PC-9 (cell line): ENCODE measurements at regions not wholly inside any gene's neighbourhood (a gene's known extent, or its start where the extent isn't known, plus 50 kb on each side); places are given as distances from the start of the nearest gene placed in this dataset.

Experiments used
- BruUV-seq: library from RNA; stranded (reverse); fragments of 400-500 nt; replicated peaks from 2 replicates; lab custom pipeline; 2021; lab: Mats Ljungman, UMichigan
- CTCF ChIA-PET: fragments of 300-600 bp; sonication (Branson Sonifier 250); formaldehyde crosslinking; loops from one replicate; lab custom pipeline; 2022; ENCODE audit warnings: antibody characterized with exemption; lab: Charles Lee
- POLR2A ChIA-PET: fragments of 300-600 bp; sonication (Branson Sonifier 250); formaldehyde crosslinking; loops from one replicate; lab custom pipeline; 2022; ENCODE audit warnings: antibody characterized with exemption; ENCODE audit not compliant: unreplicated experiment; lab: Charles Lee
- DNase-seq, 2 experiments: peaks; one replicate each; pipeline versions ENCODE4 v3.0.0 to v3.0.0-alpha.2; 2015 to 2022; ENCODE audit warnings: mixed read lengths in 1 of 2
- H2AFZ ChIP-seq: fragments of 200-600 bp; sonication (generic); 2 replicates; pipeline ENCODE4 v1.8.1; 2017; ENCODE audit warnings: antibody characterized with exemption
- H3F3A ChIP-seq: fragments of 200-600 bp; sonication (generic); 2 replicates; pipeline ENCODE4 v1.8.1; 2017; ENCODE audit warnings: antibody characterized with exemption, mild to moderate bottlenecking, low read depth; ENCODE audit not compliant: insufficient read depth
- H3K27ac ChIP-seq: fragments of 200-600 bp; sonication (generic); 2 replicates; pipeline ENCODE4 v1.6.1; 2016; ENCODE audit warnings: mixed run types
- H3K27me3 ChIP-seq: fragments of 200-600 bp; sonication (generic); 2 replicates; pipeline ENCODE4 v1.6.1; 2016; ENCODE audit warnings: low read depth, mixed run types; ENCODE audit not compliant: insufficient read depth
- H3K36me3 ChIP-seq: fragments of 200-600 bp; sonication (generic); 2 replicates; pipeline ENCODE4 v1.6.1; 2016; ENCODE audit warnings: low read depth, mixed run types
- H3K4me1 ChIP-seq: fragments of 200-600 bp; sonication (generic); replicated peaks from 2 replicates; pipeline ENCODE4 v1.6.1; 2016; ENCODE audit warnings: mixed run types; ENCODE audit not compliant: insufficient read depth
- H3K4me2 ChIP-seq: fragments of 200-600 bp; sonication (generic); 2 replicates; pipeline ENCODE4 v1.6.1; 2017; ENCODE audit warnings: mixed run types
- H3K4me3 ChIP-seq: fragments of 200-600 bp; sonication (generic); 2 replicates; pipeline ENCODE4 v1.6.1; 2016; ENCODE audit warnings: mixed run types
- H3K79me2 ChIP-seq: fragments of 200-600 bp; sonication (generic); 2 replicates; pipeline ENCODE4 v1.6.1; 2017; ENCODE audit warnings: low read depth, mixed run types
- H3K9me2 ChIP-seq: fragments of 200-600 bp; sonication (generic); 2 replicates; pipeline ENCODE4 v1.8.1; 2017; ENCODE audit warnings: mild to moderate bottlenecking; ENCODE audit not compliant: insufficient read depth
- H3K9me3 ChIP-seq: fragments of 200-600 bp; sonication (generic); 2 replicates; pipeline ENCODE4 v1.8.1; 2016; ENCODE audit warnings: low read depth; ENCODE audit not compliant: insufficient read depth
- H4K20me1 ChIP-seq: fragments of 200-600 bp; sonication (generic); 2 replicates; pipeline ENCODE4 v1.8.1; 2017; ENCODE audit not compliant: insufficient read depth
- CTCF ChIP-seq: fragments of 200-600 bp; sonication (generic); conservative IDR thresholded peaks from 2 replicates; pipeline ENCODE4 v1.6.1; 2017; ENCODE audit warnings: mixed run types, antibody characterized with exemption, mild to moderate bottlenecking, moderate library complexity
- EZH2 ChIP-seq: fragments of 200-600 bp; sonication (generic); IDR thresholded peaks from 2 replicates; pipeline ENCODE4 v1.8.0; 2017; ENCODE audit warnings: antibody characterized with exemption, low read depth
- intact Hi-C: fragments of 100-400 bp; cut with micrococcal nuclease; formaldehyde crosslinking; loops from one replicate; pipeline ENCODE4 v1.10.0; 2022; ENCODE audit not compliant: unreplicated experiment

- Histone ChIP-seq H3K4me2 (no peak overlapping the region), H3K27ac (no peak overlapping the region), H3K79me2 (no peaks in the 10 kb centered on the region), H3K4me3 (no peak overlapping the region), H3K27me3 (peaks cover 84% of the 10 kb centered on the region), H3K36me3 (no peaks in the 10 kb centered on the region), H4K20me1 (no peaks in the 10 kb centered on the region), H3K9me3 (no peaks in the 10 kb centered on the region), H3K9me2 (no peaks in the 10 kb centered on the region), H3F3A (no peaks in the 10 kb centered on the region), H2AFZ (no peak overlapping the region), H3K4me1 (no peaks in the 10 kb centered on the region)
- POLR2A ChIA-PET, result no interaction called here
- no peak for DNase-seq
- CTCF ChIA-PET, result no interaction called here
- TF ChIP-seq CTCF (no peak), EZH2 (no peak)
- BruUV-seq, result no TSS peak
- intact Hi-C loops, result no loop called here
Measured at GRCh38 chr2:20915271-20915670, 92.4 kb upstream of the LDAH start.

- Histone ChIP-seq H3K4me1 (no peaks in the 10 kb centered on the region), H3K36me3 (no peaks in the 10 kb centered on the region), H3K27me3 (peaks cover 84% of the 10 kb centered on the region), H3F3A (no peaks in the 10 kb centered on the region), H3K27ac (no peak overlapping the region), H3K79me2 (no peaks in the 10 kb centered on the region), H3K4me3 (no peak overlapping the region), H3K4me2 (no peak overlapping the region), H3K9me2 (no peaks in the 10 kb centered on the region), H4K20me1 (no peaks in the 10 kb centered on the region), H3K9me3 (no peaks in the 10 kb centered on the region), H2AFZ (no peak overlapping the region)
- ChIA-PET POLR2A (no interaction called here), CTCF (no interaction called here)
- intact Hi-C loops, result no loop called here
- TF ChIP-seq CTCF (no peak), EZH2 (no peak)
- no TSS peak for BruUV-seq
- DNase-seq, result no peak
Measured at GRCh38 chr2:20914771-20915170, 91.9 kb upstream of the LDAH start.

- ChIA-PET POLR2A (no interaction called here), CTCF (no interaction called here)
- Histone ChIP-seq H3K36me3 (no peaks in the 10 kb centered on the region), H3K27me3 (peaks cover 77% of the 10 kb centered on the region), H4K20me1 (no peaks in the 10 kb centered on the region), H3K9me3 (no peaks in the 10 kb centered on the region), H3K4me1 (no peaks in the 10 kb centered on the region), H3K9me2 (no peaks in the 10 kb centered on the region), H3K4me2 (no peak overlapping the region), H3F3A (no peaks in the 10 kb centered on the region), H3K79me2 (no peaks in the 10 kb centered on the region), H3K27ac (no peak overlapping the region), H2AFZ (no peak overlapping the region), H3K4me3 (no peak overlapping the region)
- intact Hi-C loops, result no loop called here
- no peak for DNase-seq
- TF ChIP-seq EZH2 (no peak), CTCF (no peak)
- no TSS peak for BruUV-seq
Measured at GRCh38 chr2:20914087-20914486, 91.2 kb upstream of the LDAH start.
